GM18517 (cell line): ENCODE measurements at regions not wholly inside any gene's neighbourhood (a gene's known extent, or its start where the extent isn't known, plus 50 kb on each side); places are given as distances from the start of the nearest gene placed in this dataset.
A peak's percentile ranks its signal among the peaks of the same experiment; 100 is the strongest.
"Not testable (repeated sequence)": the region's sequence is repeated elsewhere in the genome, so short reads cannot be mapped to it uniquely, and the experiment has no call there.

Experiments
- ATAC-seq: cut with Tn5 transposase; IDR thresholded peaks from one replicate; pipeline ENCODE4 v1.9.1; 2021; ENCODE audit warnings: mild to moderate bottlenecking, moderate library complexity; ENCODE audit not compliant: unreplicated experiment

DNA sequence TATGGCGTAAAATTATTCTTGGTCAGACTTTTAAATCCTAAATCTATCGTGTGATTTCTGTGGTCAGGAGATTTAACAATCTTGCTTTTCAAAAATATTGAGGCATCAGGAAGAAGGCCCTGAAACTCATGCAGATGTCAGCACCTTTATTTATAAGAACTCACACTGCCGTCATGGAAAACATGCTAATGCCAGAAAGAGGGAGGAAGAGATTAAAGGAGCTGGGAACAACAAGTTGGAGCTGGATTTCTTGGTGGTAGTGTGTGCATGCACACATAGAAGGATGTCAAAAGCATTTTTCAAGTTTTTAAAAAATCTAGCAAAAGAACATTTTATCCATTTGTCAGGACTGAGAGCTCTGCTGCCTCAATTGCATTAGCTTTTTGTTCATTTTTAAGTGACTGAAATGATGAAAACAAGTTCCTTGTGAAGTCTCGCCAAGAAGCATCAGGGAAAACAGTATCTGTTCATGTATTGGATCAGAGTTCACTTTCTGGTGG is 342.5 kb downstream of the SPRY2 start:
- no peak for ATAC-seq

DNA sequence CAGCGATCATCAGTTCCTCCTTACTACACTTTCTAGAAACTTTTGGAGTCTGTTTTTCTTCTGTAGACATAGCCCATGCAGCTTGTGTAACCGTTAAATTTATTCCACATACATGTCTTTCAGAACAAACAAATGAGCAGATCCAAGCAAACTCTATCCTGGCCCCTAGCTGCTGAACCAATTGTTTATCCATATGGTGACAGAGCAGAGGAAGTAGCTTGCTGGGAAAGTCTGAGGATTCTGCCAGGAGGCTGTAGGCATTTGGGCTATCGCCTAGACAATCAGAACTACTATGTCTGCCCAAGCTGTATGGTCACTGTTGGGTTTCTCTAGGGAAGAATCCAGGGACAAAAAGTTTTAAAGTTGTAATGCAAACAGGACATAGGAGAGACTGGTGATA is 343.7 kb downstream of the SPRY2 start:
- no peak for ATAC-seq

DNA sequence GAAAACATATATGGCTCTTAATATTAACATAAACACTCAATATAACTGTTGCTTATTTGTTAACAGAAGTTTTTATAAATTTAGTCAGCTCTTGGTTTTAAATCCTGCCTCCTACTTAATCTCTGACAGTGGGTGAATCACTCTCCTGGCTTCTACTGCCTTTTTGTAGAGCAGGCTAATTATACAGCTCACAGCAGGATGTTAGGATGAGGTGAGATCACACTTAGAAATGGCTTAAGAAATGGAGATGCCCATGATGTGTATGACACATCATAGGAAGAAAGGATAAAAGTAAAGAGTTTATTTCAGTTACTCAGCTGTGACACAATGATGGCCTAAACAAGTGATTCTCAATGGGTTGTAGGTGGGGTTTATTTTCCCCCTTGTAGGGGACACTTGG is 345.6 kb downstream of the SPRY2 start:
- ATAC-seq: no peak

DNA sequence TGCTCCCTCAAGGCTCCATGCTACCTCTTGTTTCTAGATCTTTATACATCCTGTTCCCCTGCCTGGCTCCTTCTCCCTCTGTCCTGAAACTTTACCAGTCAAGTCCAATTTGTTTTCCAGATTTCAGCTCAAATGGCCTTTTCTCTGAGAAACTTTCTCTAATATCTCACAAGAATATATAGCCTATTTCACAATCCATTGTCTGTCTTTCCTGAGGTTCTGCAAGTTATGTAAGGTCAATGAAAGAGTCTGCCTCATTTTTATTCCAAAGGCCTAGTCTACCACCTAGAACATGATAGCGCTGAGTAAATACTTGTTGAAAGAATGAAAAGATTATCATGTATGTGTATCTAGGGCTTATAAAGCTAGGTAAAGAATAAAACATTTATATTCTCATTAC is 348.8 kb downstream of the SPRY2 start:
- no peak for ATAC-seq

DNA sequence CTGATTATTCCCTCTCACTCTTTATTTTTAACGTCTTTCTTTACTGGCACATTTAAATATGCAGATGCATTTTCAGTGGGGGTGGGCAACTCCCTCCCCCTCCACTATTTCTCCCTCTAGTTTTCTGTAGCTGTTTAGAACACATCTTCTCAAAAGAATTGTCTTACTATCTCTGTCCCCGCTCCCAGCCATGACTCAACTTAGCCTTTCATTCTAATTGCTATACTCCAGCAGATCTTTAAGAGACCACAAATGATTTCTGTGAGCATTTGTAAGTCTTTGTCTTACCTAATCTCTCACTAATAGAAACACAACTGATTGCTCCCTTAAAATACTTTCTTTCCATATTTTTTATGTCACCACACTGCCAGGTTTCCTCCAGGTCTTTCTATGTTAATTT is 350.9 kb downstream of the SPRY2 start:
- ATAC-seq: no peak

DNA sequence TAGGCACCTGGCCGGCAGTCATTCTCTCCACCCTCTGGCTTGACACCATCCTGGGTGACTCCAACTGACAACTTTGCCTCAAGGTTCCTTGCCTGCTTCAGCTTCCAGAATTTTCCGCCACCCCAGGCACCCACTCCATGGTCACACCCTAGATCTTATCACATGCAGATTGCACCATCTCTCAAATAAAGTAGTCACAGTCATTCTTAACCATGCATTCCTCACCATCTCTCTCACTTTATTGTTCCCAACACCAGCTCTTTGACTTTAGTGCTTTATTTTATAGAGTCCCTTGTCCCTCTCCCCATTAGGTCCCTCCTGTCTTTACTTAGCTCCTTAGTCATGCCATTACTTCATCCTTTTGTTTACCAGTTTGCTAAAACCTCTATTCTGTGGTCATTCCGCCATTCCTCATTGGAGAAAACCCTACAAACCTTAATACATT is 351.7 kb downstream of the SPRY2 start:
- ATAC-seq: no peak

DNA sequence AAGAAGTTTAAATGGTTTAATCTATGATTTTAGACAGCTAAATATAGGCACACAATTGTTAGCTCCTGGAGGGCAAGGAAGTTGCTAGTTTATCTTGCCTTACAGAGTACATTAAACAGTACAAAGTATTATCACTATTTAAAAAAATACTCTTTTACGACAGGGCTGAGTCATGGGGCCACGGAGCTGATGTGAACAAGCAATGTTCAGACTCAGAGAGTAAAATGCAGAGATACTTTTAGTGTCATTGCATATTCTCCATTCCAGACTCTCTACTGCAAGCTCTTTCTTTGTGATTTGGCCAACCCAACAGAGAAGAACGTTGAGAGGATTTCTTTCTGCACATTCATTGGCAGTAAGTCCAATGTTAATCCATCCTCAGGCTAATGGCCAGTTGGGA is 352.4 kb downstream of the SPRY2 start:
- ATAC-seq: no peak

DNA sequence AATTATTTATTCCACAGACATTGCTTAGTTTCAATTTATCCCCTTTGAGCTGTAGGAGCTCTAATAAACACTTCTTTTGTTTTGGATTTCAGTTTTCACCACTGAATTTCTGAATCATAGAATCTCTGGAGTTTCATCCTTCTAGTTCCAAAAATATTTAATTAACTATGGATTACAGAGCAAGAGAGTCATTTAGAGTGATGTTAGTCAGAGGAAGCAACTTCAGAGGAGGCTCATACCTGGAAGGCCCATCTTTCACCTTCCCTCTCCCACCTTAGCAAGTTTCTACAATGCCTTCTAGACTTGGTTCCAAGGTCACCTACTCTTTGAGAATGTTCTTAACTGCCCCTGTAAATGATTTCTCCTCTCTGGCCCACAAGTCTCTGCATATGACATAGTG is 353.2 kb downstream of the SPRY2 start:
- ATAC-seq: no peak

DNA sequence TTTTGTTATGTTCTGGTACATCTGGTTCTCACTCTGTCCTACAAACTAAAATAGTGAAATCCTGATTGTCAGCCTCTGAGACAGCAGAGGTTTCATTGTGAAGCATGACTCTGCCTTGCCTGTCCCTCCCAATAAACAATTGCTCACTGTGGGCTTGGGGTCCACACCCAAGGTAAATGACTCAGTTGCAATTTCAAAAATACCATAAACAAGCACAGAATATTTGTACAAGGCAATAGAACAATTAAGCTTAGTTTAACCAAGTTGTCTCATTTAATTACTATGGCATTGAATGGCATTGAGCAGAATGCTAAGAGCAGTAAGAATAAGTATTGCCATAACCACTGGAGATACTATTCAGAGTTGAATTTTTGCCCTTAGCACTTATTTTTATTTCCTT is 353.6 kb downstream of the SPRY2 start:
- no peak for ATAC-seq

DNA sequence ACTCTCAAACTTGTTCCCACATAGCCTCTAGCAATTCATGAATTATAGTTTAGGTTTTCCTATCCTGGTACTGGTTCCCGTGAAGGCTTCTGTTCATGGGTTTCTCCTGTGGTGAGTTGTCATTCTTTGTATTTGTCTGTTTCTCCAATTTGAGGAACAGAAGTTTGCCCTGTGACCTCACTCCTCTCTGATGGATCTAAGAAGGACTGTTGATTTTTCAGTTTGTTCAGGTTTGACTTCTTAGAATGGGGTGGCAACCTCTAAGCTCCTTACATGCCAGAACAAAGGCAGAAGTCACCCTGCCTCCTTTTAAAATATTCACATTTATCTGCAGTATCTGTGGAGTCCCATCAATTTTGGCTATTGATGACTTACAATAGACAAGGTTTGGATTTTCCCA is 354.0 kb downstream of the SPRY2 start:
- ATAC-seq: no peak

DNA sequence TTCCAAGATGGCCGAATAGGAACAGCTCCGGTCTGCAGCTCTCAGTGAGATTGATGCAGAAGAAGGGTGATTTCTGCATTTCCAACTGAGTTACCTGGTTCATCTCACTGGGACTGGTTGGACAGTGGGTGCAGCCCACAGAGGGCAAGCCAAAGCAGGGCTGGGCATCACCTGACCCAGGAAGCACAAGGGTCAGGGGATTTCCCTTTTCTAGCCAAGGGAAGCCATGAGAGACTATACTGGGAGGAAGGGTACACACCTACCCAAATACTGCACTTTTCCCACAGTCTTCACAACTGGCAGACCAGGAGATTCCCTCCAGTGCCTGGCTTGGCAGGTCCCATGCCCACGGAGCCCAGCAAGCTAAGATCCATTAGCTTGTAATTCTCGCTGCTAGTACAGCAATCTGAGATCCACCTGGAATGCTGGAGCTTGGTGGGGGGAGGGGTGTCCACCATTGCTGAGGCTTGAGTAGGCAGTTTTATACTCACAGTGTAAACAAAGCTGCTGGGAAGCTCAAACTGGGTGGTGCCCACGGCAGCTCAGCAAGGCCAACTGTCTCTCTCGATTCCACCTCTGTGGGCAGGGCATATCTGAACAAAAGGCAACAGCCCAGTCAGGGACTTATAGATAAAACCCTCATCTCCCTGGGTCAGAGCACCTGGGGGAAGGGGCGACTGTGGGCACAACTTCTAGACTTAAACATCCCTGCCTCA is 365.8 kb downstream of the SPRY2 start:
- not testable (repeated sequence) for ATAC-seq

DNA sequence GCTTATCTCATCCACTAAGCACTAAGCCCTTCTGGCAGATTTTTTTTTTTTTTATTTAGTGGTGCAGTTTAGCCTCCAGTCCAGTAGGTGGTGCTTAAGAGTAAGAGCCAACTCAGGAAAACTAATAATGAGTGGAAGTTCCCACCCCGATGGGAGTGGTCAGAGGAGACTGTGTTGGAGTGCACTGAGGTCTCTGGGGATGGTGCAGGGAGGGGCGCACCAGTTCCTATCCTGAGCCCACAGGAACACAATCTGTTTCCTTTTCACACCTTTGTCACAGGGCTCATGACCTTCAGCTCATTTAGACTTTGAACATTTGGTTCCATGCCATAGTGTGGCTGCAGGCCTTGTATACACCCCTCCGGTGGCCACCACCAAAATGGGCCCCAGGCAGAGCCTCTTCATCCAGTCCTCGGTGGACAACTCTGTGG is 367.4 kb downstream of the SPRY2 start:
- ATAC-seq: peak; percentile 93

DNA sequence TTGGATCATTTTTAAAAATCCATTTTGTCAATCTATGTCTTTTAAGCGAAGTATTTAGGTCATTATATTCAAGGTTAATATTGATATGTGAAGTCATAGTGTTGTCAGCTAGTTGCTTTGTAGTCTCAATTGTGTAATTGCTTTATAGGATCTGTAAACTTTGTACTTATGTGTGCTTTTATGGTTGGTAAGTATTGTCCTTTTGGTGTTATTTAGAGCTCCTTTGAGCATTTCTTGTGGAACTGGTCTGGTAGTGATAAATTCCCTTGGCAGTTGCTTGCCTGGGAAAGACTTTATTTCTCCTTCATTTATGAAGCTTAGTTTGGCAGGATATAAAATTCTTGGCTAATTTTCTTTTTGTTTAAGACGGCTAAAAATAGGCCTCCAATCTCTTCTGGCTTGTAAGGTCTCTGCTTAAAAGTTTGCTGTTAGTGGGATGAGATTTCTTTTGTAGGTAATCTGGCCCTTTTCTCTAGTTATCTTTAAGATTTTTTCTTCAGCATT is 368.8 kb downstream of the SPRY2 start:
- no peak for ATAC-seq

DNA sequence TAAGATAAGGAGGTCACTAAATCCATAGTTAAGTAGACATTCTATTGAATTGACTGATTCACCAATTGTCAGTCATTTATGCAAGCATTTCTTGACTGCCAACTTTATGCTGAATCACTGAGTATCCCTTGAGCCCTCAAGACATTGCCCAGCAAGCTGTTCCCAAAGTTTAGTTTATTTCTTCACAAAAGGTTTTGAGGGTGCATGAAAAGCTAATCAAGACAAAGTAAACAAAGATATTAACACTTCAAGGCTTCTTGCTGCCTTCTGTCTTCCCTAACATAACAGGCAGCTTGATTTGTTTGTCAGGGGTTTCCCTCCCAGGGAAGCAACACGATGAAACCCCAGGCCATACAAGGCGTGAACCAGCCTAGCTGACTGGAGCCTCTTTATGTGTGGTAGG is 374.4 kb downstream of the SPRY2 start:
- ATAC-seq: no peak

DNA sequence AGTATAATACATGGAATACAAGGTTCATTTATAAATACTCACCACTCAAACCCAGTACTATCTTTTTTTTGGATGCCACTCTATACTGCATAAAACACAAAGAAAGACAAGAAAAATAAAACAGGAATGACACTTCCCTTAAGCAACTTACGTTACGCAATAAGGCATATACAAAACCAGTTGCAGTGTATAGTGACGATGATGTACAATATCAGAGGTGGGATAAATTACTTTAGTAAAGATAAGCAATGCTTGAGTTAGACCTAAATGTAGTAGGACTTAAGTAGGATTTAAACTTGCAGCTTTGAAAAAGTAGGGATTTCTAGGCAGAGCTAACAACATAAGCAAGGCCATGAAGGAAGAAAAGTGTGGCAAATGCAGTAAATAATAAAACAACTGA is 374.9 kb downstream of the SPRY2 start:
- no peak for ATAC-seq

DNA sequence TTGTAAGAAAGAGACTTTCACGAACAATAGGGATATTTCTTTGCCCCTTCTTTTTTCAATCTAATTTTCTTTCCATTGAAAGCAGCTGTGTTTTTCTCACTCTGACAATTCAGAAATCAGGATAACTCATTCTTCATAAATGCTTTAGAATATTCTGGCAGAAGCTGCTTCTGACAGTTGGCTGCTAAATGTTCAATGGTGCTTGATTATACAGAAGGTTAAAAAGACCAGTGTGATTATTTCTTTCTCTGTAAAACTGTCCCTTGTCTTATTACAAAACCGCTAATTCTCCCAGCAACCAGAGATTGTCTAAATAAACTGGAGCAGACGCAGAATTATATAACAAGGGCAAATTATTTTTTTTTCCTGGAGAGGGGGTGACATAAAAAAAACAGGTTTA is 394.4 kb downstream of the SPRY2 start:
- no peak for ATAC-seq

DNA sequence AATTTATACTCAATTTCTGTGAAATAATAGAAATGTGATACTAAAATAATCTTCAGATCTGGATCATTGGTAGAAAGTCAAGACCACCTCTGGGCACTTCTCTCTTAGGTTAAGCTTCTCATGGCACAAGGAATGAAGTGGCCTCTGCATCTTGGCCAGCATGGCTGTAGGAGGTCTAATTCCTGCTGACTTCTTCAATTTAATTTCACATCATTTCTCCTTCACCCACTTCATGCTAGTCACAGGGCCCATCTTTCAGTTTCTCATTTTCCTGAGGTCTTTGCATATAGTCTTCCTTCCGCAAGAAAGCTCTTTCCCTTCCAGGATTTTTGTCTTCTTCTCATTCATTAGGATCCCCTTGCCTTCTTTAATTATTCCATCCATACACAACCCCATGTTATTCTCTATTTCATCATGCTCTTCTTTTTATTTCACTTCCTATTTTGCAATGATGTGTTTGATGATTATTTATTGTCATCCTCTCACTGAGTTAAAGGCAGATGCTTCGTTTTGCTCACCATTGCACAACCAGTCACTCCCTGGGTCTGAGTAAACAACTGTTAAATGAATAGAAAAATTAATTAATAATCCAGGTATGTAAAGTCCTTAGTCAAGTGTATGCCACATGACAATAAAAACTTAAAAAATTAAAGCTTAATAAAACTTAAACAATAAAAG is 397.4 kb downstream of the SPRY2 start:
- no peak for ATAC-seq

DNA sequence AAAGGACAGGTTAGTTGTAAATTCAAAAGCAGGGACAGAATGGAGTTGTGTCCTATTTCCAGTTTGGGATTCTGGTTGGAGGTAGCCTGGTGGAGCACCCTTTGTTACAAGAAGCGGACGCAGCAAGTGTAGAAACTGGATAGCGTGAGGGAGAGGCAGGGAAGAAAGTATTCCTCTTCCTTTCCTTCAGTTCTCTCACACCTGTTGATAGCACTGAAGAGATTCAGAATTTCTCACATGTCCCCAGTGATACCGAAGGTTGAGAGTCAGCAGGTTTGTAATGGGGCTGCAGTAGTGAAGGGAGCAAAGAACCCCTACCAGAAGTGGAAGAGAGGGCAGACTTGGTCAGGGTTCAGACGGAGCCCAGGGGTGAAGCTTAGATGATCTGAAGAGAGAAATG is 399.2 kb downstream of the SPRY2 start:
- ATAC-seq: no peak

DNA sequence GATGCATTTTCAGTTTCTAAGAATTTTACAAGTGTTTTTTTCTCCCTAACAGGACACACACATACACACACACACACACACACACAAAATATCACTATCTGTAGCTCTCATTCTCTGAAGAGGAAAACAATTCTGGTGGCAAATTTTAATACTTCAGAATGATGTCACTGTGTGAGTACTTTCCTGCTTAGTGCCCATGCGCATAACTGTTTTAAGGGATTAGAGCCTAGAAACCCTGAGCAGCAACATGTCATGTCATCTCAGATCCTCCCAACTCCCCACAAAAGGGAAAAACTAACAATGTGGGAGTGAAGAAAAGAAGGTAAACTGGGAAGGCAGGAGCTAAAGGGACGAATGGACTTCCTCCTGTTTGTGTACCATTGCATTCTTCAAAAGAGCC is 401.2 kb downstream of the SPRY2 start:
- no peak for ATAC-seq

DNA sequence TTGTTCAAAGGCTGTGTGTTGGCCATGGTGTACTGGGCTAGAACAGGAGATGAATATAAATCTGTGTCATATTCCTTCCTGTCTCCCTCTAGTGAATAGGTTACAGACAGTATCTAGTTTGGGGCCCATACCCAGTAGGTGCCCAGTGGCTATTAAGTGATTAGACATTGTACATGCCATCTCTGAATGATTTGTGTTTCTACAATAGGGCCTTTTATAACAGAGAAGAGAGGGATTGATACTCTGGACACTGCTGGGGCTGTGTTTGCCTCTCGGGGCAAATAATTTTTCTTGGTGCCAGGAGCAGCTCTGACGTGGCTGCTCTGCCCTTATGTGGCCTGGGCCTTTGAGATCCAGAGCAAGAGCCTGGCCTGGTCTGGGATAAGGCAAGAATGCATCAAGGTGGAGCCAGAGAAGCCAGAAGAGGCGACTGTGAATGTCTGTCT is 403.1 kb downstream of the SPRY2 start:
- no peak for ATAC-seq

DNA sequence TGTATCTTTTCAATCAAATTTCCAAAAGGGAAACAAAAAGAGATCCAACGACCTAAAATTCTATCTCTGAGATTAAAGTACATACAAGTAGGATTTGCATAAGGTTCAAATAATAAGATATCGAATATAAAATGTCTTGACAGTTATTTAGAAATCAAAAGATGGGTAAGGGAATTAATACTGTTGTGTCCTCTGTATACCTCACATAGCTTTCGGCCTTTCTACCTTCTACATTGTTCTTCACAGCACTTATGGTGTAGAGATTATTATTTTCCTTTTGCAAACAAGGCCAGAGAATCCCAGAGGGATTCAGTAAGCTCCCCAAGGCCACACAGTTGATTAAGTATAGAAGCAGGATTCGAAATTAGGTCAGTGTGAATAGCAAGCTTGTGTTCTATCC is 403.6 kb downstream of the SPRY2 start:
- ATAC-seq: no peak
